ENCODE measurements at regions not wholly inside any gene's neighbourhood (a gene's known extent, or its start where the extent isn't known, plus 50 kb on each side); places are given as distances from the start of the nearest gene placed in this dataset.
"Not testable (repeated sequence)": the region's sequence is repeated elsewhere in the genome, so short reads cannot be mapped to it uniquely, and the experiment has no call there.

DNA sequence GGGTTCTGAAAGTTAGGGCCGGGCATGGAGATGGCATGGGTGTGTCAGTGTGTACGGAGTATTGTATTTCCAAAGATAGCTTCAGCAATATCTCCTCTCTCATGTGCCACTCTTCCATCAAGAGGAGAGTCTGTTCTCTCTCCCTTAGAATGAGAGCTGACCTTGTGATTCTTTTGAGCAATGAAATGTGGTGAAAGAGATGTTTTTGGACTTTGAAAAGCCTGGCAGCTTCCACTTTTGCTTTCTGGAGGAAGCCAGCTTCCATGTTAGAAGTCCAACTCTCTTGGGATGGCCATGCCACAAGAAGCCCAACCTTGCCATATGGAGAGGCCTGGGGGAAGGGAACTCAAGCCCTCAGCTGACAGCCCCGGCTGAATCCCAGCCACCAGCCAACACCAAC lies 72.4 kb upstream of the GZMB start:
- Histone ChIP-seq H3K9me2 (ENCODE audit: insufficient read depth) (no peaks in the 10 kb centered on the region), H3F3A (ENCODE audit: insufficient read depth) (no peaks in the 10 kb centered on the region), H3K4me2 (ENCODE audit: unreplicated experiment) (no peak overlapping the region), H3K27ac (no peak overlapping the region), H3K79me2 (ENCODE audit: insufficient read depth) (no peaks in the 10 kb centered on the region), H3K9ac (no peak overlapping the region), H3K9me3 (ENCODE audit: low read depth) (no peaks in the 10 kb centered on the region), H4K20me1 (ENCODE audit: insufficient read depth) (no peaks in the 10 kb centered on the region), H3K4me1 (ENCODE audit: insufficient read depth) (no peaks in the 10 kb centered on the region), H2AFZ (no peak overlapping the region), H3K36me3 (ENCODE audit: low read depth) (no peaks in the 10 kb centered on the region), H3K4me3 (no peak overlapping the region), H3K27me3 (replicated peaks; ENCODE audit: insufficient read depth) (no peaks in the 10 kb centered on the region)
- TF ChIP-seq EZH2phosphoT487 (IDR thresholded peaks at IDR 0.05; ENCODE audit: insufficient read depth, low read depth) (no peak), EZH2 (IDR thresholded peaks at IDR 0.05; ENCODE audit: insufficient read depth, poor library complexity, severe bottlenecking) (no peak)
- 26 to 27% methylated on average over 3 of the region's 3 CpGs for WGBS, 2 experiments (ENCODE audit: low coverage in 1 of 2, low lambda C conversion rate in 2 of 2, missing lambda C conversion rate in 2 of 2)
- in situ Hi-C loops (cut with MboI): no loop called here
- DNase-seq: no peak

DNA sequence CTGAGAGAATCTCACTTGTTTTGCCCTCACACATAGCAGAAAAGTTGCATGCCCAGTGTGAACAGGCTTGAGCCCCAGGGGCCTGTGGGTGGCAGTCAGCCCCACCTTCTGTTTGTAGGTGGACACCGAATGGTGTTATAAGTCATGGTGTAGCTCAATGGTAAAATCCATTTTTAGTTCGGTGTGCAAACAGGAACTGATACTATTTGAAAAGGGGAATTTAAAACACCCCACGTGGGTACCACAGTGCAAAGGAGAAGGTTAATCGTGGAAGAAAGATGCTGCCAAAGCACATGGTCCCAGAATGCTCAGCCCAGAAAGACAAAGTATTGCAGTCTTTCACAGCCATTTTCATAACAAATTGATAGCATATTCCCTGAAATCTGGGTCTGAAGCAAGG lies 71.8 kb upstream of the GZMB start:
- H4K20me1 ChIP-seq (ENCODE audit: insufficient read depth): no peaks in the 10 kb centered on the region
- H3K4me2 ChIP-seq (ENCODE audit: unreplicated experiment): no peak overlapping the region
- H3K9me3 ChIP-seq (ENCODE audit: low read depth): no peaks in the 10 kb centered on the region
- no peaks in the 10 kb centered on the region for H3K79me2 ChIP-seq (ENCODE audit: insufficient read depth)
- no peaks in the 10 kb centered on the region for H3K27me3 ChIP-seq (replicated peaks; ENCODE audit: insufficient read depth)
- H3K27ac ChIP-seq: no peak overlapping the region
- no peaks in the 10 kb centered on the region for H3K4me1 ChIP-seq (ENCODE audit: insufficient read depth)
- H2AFZ ChIP-seq: no peak overlapping the region
- H3K9ac ChIP-seq: no peak overlapping the region
- TF ChIP-seq EZH2phosphoT487 (IDR thresholded peaks at IDR 0.05; ENCODE audit: insufficient read depth, low read depth) (no peak), EZH2 (IDR thresholded peaks at IDR 0.05; ENCODE audit: insufficient read depth, poor library complexity, severe bottlenecking) (no peak)
- H3K36me3 ChIP-seq (ENCODE audit: low read depth): no peaks in the 10 kb centered on the region
- DNase-seq: no peak
- 29 to 41% methylated on average over 4 of the region's 4 CpGs for WGBS, 2 experiments (ENCODE audit: low coverage in 1 of 2, low lambda C conversion rate in 2 of 2, missing lambda C conversion rate in 2 of 2)
- no peaks in the 10 kb centered on the region for H3K9me2 ChIP-seq (ENCODE audit: insufficient read depth)
- no peak overlapping the region for H3K4me3 ChIP-seq
- in situ Hi-C loops (cut with MboI): no loop called here
- H3F3A ChIP-seq (ENCODE audit: insufficient read depth): no peaks in the 10 kb centered on the region

DNA sequence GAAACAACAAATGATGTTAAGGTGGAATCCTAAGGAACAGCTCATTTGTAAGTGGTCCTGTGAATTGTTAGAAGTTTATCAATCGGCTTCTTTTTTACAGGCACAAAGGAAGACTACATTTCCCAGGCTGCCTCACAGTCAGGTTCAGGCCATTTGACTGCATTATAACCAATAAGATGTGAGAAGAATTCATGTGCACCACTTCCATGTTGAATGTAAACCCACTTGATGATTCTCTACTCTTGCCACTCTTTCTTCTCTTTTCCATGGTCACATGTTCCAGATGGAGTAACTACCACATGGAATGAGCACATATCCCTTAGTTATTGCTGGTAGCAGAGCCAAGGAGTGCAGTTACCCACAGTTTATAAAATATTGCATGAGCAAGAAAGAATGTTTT lies 67.1 kb upstream of the GZMB start:
- Histone ChIP-seq H3K4me2 (ENCODE audit: unreplicated experiment) (no peak overlapping the region), H3K4me1 (ENCODE audit: insufficient read depth) (no peaks in the 10 kb centered on the region), H3K36me3 (ENCODE audit: low read depth) (no peaks in the 10 kb centered on the region), H3K79me2 (ENCODE audit: insufficient read depth) (no peaks in the 10 kb centered on the region), H3F3A (ENCODE audit: insufficient read depth) (no peaks in the 10 kb centered on the region), H3K27me3 (replicated peaks; ENCODE audit: insufficient read depth) (no peaks in the 10 kb centered on the region), H3K9me3 (ENCODE audit: low read depth) (no peaks in the 10 kb centered on the region), H3K9ac (no peak overlapping the region), H4K20me1 (ENCODE audit: insufficient read depth) (no peaks in the 10 kb centered on the region), H2AFZ (no peak overlapping the region), H3K4me3 (no peak overlapping the region), H3K9me2 (ENCODE audit: insufficient read depth) (no peaks in the 10 kb centered on the region), H3K27ac (no peak overlapping the region)
- no peak for DNase-seq
- WGBS, 2 experiments (ENCODE audit: low coverage in 1 of 2, low lambda C conversion rate in 2 of 2, missing lambda C conversion rate in 2 of 2): 35 to 52% methylated on average over 1 of the region's 1 CpG
- TF ChIP-seq EZH2 (IDR thresholded peaks at IDR 0.05; ENCODE audit: insufficient read depth, poor library complexity, severe bottlenecking) (no peak), EZH2phosphoT487 (IDR thresholded peaks at IDR 0.05; ENCODE audit: insufficient read depth, low read depth) (no peak)
- in situ Hi-C loops (cut with MboI): no loop called here

DNA sequence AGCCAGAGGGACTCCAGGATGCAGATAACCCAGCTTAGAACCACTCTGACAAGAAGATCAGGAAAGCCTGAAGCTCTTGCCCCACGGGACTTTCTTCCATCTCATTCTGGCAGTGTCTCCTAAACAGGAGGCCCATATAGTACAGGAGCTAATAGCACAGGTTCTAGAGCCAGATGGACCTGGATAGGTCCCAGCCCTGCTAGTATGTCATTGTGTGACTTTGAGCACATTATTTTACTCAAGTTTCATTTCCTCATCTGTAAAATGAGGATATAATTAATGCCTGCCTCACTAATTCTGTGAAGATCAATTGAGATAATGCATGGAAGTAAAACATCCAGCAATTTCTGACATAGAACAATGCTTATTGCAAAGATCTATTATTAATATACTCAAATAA lies 66.5 kb upstream of the GZMB start:
- H3K79me2 ChIP-seq (ENCODE audit: insufficient read depth): no peaks in the 10 kb centered on the region
- H3K27ac ChIP-seq: no peak overlapping the region
- no peaks in the 10 kb centered on the region for H3K27me3 ChIP-seq (replicated peaks; ENCODE audit: insufficient read depth)
- H2AFZ ChIP-seq: no peak overlapping the region
- no peaks in the 10 kb centered on the region for H4K20me1 ChIP-seq (ENCODE audit: insufficient read depth)
- no peak overlapping the region for H3K4me3 ChIP-seq
- no peak for DNase-seq
- H3K9me2 ChIP-seq (ENCODE audit: insufficient read depth): no peaks in the 10 kb centered on the region
- H3K9me3 ChIP-seq (ENCODE audit: low read depth): no peaks in the 10 kb centered on the region
- H3K4me1 ChIP-seq (ENCODE audit: insufficient read depth): no peaks in the 10 kb centered on the region
- 5 to 6% methylated on average over 1 of the region's 1 CpG for WGBS, 2 experiments (ENCODE audit: low coverage in 1 of 2, low lambda C conversion rate in 2 of 2, missing lambda C conversion rate in 2 of 2)
- no peak for TF ChIP-seq EZH2 (IDR thresholded peaks at IDR 0.05; ENCODE audit: insufficient read depth, poor library complexity, severe bottlenecking)
- no peak for TF ChIP-seq EZH2phosphoT487 (IDR thresholded peaks at IDR 0.05; ENCODE audit: insufficient read depth, low read depth)
- in situ Hi-C loops (cut with MboI): no loop called here
- H3F3A ChIP-seq (ENCODE audit: insufficient read depth): no peaks in the 10 kb centered on the region
- no peaks in the 10 kb centered on the region for H3K36me3 ChIP-seq (ENCODE audit: low read depth)
- H3K9ac ChIP-seq: no peak overlapping the region
- H3K4me2 ChIP-seq (ENCODE audit: unreplicated experiment): no peak overlapping the region

DNA sequence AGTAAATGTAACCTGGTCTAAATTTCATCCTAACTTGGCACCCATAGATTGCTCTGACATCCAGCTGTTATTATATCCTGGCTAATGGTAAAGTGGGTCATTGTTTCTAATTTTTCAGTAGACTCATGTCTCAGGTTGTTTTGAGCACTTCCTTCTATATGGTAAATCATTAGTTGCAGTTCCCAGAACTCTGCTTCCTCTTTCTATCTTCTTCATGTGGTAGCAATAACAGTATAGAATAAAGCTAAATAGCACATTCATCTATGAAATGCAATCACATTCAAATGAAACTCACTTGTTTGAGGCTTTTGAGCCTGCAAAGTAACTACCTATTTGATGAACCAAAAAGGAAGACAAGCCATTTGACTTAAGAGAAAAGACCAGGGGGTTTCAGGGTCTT lies 65.1 kb upstream of the GZMB start:
- in situ Hi-C loops (cut with MboI): no loop called here
- TF ChIP-seq EZH2phosphoT487 (IDR thresholded peaks at IDR 0.05; ENCODE audit: insufficient read depth, low read depth) (no peak), EZH2 (IDR thresholded peaks at IDR 0.05; ENCODE audit: insufficient read depth, poor library complexity, severe bottlenecking) (no peak)
- Histone ChIP-seq H3K27me3 (replicated peaks; ENCODE audit: insufficient read depth) (peaks cover 6% of the 10 kb centered on the region), H3K9me2 (ENCODE audit: insufficient read depth) (no peaks in the 10 kb centered on the region), H3K9ac (no peak overlapping the region), H3K79me2 (ENCODE audit: insufficient read depth) (no peaks in the 10 kb centered on the region), H3K4me1 (ENCODE audit: insufficient read depth) (no peaks in the 10 kb centered on the region), H3K27ac (no peak overlapping the region), H4K20me1 (ENCODE audit: insufficient read depth) (no peaks in the 10 kb centered on the region), H3K9me3 (ENCODE audit: low read depth) (no peaks in the 10 kb centered on the region), H3K4me2 (ENCODE audit: unreplicated experiment) (no peak overlapping the region), H3K36me3 (ENCODE audit: low read depth) (no peaks in the 10 kb centered on the region), H3F3A (ENCODE audit: insufficient read depth) (no peaks in the 10 kb centered on the region), H2AFZ (no peak overlapping the region), H3K4me3 (no peak overlapping the region)
- DNase-seq: no peak

DNA sequence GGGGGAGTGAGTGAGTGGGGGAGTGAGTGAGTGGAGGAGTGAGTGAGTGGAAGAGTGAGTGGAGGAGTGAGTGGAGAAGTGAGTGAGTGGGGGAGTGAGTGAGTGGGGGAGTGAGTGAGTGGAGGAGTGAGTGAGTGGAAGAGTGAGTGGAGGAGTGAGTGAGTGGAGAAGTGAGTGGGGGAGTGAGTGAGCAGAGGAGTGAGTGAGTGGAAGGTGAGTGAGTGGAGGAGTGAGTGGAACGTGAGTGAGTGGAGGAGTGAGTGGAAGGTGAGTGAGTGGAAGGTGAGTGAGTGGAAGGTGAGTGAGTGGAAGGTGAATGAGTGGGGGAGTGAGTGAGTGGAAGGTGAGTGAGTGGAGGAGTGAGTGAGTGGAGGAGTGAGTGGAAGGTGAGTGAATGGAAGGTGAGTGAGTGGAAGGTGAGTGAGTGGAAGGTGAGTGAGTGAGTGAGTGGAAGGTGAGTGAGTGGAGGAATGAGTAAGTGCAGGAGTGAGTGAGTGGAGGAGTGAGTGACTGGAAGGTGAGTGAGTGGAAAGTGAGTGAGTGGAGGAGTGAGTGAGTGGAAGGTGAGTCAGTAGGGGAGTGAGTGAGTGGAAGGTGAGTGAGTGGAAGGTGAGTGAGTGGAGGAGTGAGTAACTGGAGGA lies 62.4 kb upstream of the GZMB start:
- H3K79me2 ChIP-seq (ENCODE audit: insufficient read depth); H3K9ac ChIP-seq; H3K27me3 ChIP-seq (replicated peaks; ENCODE audit: insufficient read depth); H3K9me3 ChIP-seq (ENCODE audit: low read depth); in situ Hi-C loops (cut with MboI); H3K4me2 ChIP-seq (ENCODE audit: unreplicated experiment); H3F3A ChIP-seq (ENCODE audit: insufficient read depth); H3K36me3 ChIP-seq (ENCODE audit: low read depth); H3K9me2 ChIP-seq (ENCODE audit: insufficient read depth); DNase-seq; H3K4me1 ChIP-seq (ENCODE audit: insufficient read depth); H3K4me3 ChIP-seq; H4K20me1 ChIP-seq (ENCODE audit: insufficient read depth); H3K27ac ChIP-seq; H2AFZ ChIP-seq: not testable (repeated sequence)
- WGBS, 2 experiments (ENCODE audit: low coverage in 1 of 2, low lambda C conversion rate in 2 of 2, missing lambda C conversion rate in 2 of 2): 72% methylated on average over 1 of the region's 1 CpG; no CpG with 5 or more reads in 1 of the 2 experiments

Measured in GM23248 (cell line).